Spleen (tissue), 11 donors: ENCODE measurements at regions not wholly inside any gene's neighbourhood (a gene's known extent, or its start where the extent isn't known, plus 50 kb on each side); places are given as distances from the start of the nearest gene placed in this dataset.

Experiments
- DNase-seq: peaks from one replicate; pipeline ENCODE4 v3.0.0-alpha.2; 2020
- H3K27ac ChIP-seq, 8 donors: fragments of 200-600 bp; sonication (generic) in 7 of 8; 1 replicate in 4 of 8; 2 replicates in 4 of 8; pipeline versions ENCODE4 v1.5.0 to v1.8.0; 2016 to 2021; ENCODE audit warnings: inconsistent platforms in 4 of 8, mild to moderate bottlenecking in 4 of 8, moderate library complexity in 1 of 8
- H3K27me3 ChIP-seq, 7 donors: fragments of 200-600 bp; sonication (generic) in 6 of 7; replicated peaks in 1 of 7; 1 replicate in 4 of 7; 2 replicates in 3 of 7; pipeline versions ENCODE4 v1.5.0 to v1.8.0; 2016 to 2021; ENCODE audit warnings: inconsistent platforms in 3 of 7, mild to moderate bottlenecking in 1 of 7
- H3K36me3 ChIP-seq, 6 donors: fragments of 200-600 bp; sonication (generic) in 5 of 6; 1 replicate in 4 of 6; 2 replicates in 2 of 6; pipeline versions ENCODE4 v1.5.0 to v1.8.0; 2016 to 2021; ENCODE audit warnings: inconsistent platforms in 2 of 6
- H3K4me1 ChIP-seq, 6 donors: fragments of 200-600 bp; sonication (generic) in 5 of 6; 1 replicate in 3 of 6; 2 replicates in 3 of 6; pipeline versions ENCODE4 v1.5.0 to v1.8.0; 2016 to 2021; ENCODE audit warnings: inconsistent platforms in 3 of 6
- H3K4me3 ChIP-seq, 8 donors: fragments of 200-600 bp; sonication (generic) in 7 of 8; 1 replicate in 4 of 8; 2 replicates in 4 of 8; pipeline versions ENCODE4 v1.5.0 to v1.8.0; 2016 to 2021; ENCODE audit warnings: inconsistent platforms in 4 of 8, mild to moderate bottlenecking in 4 of 8, moderate library complexity in 2 of 8
- H3K9me3 ChIP-seq, 8 donors: fragments of 200-600 bp; sonication (generic) in 7 of 8; 1 replicate in 4 of 8; 2 replicates in 4 of 8; pipeline versions ENCODE4 v1.5.0 to v1.8.0; 2016 to 2021; ENCODE audit warnings: inconsistent platforms in 4 of 8
- CTCF ChIP-seq, 11 experiments: fragments of 200-600 bp in 7 of 11; fragments of 450-650 bp in 4 of 11; sonication (generic) in 4 of 11; IDR thresholded peaks in 8 of 11; conservative IDR thresholded peaks in 3 of 11; 1 replicate in 7 of 11; 2 replicates in 4 of 11; pipeline versions ENCODE4 v1.4.0 to v1.8.0; 2016 to 2021; ENCODE audit warnings: antibody characterized with exemption in 11 of 11, inconsistent platforms in 4 of 11, mild to moderate bottlenecking in 1 of 11
- POLR2A ChIP-seq, 3 donors: fragments of 450-650 bp; IDR thresholded peaks; one replicate each; pipeline ENCODE4 v1.5.1; 2017; ENCODE audit warnings: antibody characterized with exemption in 3 of 3, mild to moderate bottlenecking in 1 of 3
- POLR2AphosphoS5 ChIP-seq, 3 donors: sonication (generic); formaldehyde crosslinking; IDR thresholded peaks; one replicate each; pipeline ENCODE4 v1.5.1; 2017; ENCODE audit warnings: antibody characterized with exemption in 3 of 3
- WGBS, 5 donors: extraction: QIAGEN DNeasy Blood & Tissue Kit in 3 of 5; methylation state at CpG; one replicate each; pipeline versions ENCODE4 v1.1.5 to v1.1.7; 2013 to 2018; 5-methylcytosine and 5-hydroxymethylcytosine counted together
- intact Hi-C: fragments of 100-400 bp; cut with DNase I; formaldehyde crosslinking; loops from one replicate; pipeline ENCODE4 v1.15.0; 2023; ENCODE audit warnings: low total_unique reads
- donor health status: healthy with polysubstance abuse.
- donor health status: DM: no; HTN: no; CAD: no; lungs with moderate emphysema.
- donor health status: DM: no; HTN: no; CAD: no.
- donor health status: Bipolar disorder and iron deficiency.
- donor health status: healthy.
- donor health status: DM: no; HTN: no; CAD: no.
- donor health status: DM: yes; HTN: yes; CAD: no.

GRCh38 chr15:96014939-96015338 lies 315.6 kb upstream of the NR2F2 start:
- Histone ChIP-seq H3K27me3 (no peaks in the 10 kb centered on the region), H3K27ac (no peak overlapping the region), H3K9me3 (no peaks in the 10 kb centered on the region), H3K36me3 (no peaks in the 10 kb centered on the region), H3K4me1 (no peaks in the 10 kb centered on the region), H3K4me3 (no peak overlapping the region)
- DNase-seq: no peak
- no peak for TF ChIP-seq POLR2AphosphoS5 (IDR thresholded peaks at IDR 0.05)
- TF ChIP-seq POLR2A (IDR thresholded peaks at IDR 0.05): no peak
- TF ChIP-seq CTCF (IDR thresholded peaks at IDR 0.05 in 8 of 11, conservative IDR thresholded peaks at IDR 0.05 in 3 of 11): no peak
- WGBS, 5 donors: 87 to 97% (median 88%) methylated on average over 2 of the region's 2 CpGs
- intact Hi-C loops: no loop called here

DNA sequence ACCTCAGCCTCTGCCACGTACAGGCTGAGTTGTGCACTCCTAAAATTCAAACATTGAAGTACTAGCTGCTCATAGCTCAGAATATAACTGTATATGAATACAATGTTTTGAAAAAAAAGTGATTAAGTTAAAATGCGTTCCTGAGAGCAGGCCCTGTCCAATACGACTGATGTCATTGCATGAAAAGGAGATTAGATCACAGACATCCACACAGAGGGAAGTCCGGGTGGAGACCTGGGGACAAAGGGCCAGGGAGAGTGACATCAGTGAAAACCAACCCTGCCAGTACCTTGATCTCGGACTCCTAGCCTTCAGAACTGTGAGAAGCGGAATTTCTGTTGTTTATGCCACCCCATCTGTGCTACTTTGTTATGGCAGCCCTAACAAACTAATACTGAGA lies 311.4 kb upstream of the NR2F2 start:
- no peak for DNase-seq
- H3K27me3 ChIP-seq: no peaks in the 10 kb centered on the region
- 64 to 87% (median 79%) methylated on average over 6 of the region's 6 CpGs for WGBS, 5 donors
- TF ChIP-seq POLR2A (IDR thresholded peaks at IDR 0.05) (no peak), CTCF (IDR thresholded peaks at IDR 0.05 in 8 of 11, conservative IDR thresholded peaks at IDR 0.05 in 3 of 11) (no peak), POLR2AphosphoS5 (IDR thresholded peaks at IDR 0.05) (no peak)
- intact Hi-C loops: no loop called here
- H3K4me3 ChIP-seq: no peak overlapping the region
- H3K9me3 ChIP-seq: peaks cover 0 to 10% (median 0%) of the 10 kb centered on the region in 8 donors
- no peaks in the 10 kb centered on the region for H3K36me3 ChIP-seq
- H3K27ac ChIP-seq: no peak overlapping the region
- no peaks in the 10 kb centered on the region for H3K4me1 ChIP-seq

GRCh38 chr15:96020133-96020532 lies 310.4 kb upstream of the NR2F2 start:
- no peaks in the 10 kb centered on the region for H3K36me3 ChIP-seq
- peaks cover 0 to 10% (median 0%) of the 10 kb centered on the region in 8 donors for H3K9me3 ChIP-seq
- no peak overlapping the region for H3K4me3 ChIP-seq
- no peak for DNase-seq
- no peaks in the 10 kb centered on the region for H3K4me1 ChIP-seq
- H3K27me3 ChIP-seq: no peaks in the 10 kb centered on the region
- intact Hi-C loops: no loop called here
- TF ChIP-seq POLR2AphosphoS5 (IDR thresholded peaks at IDR 0.05) (no peak), CTCF (IDR thresholded peaks at IDR 0.05 in 8 of 11, conservative IDR thresholded peaks at IDR 0.05 in 3 of 11) (no peak), POLR2A (IDR thresholded peaks at IDR 0.05) (no peak)
- H3K27ac ChIP-seq: no peak overlapping the region
- 80 to 94% (median 91%) methylated on average over 4 of the region's 4 CpGs for WGBS, 5 donors

- WGBS, 5 donors: 42 to 85% (median 64%) methylated on average over 3 of the region's 3 CpGs
These were observed 309.7 kb upstream of the NR2F2 start for GRCh38 chr15:96020797-96021196.

More at GRCh38 chr15:96020797-96021196, 309.7 kb upstream of the NR2F2 start:
- peaks cover 0 to 10% (median 0%) of the 10 kb centered on the region in 8 donors for H3K9me3 ChIP-seq
- DNase-seq: no peak
- TF ChIP-seq CTCF (IDR thresholded peaks at IDR 0.05 in 8 of 11, conservative IDR thresholded peaks at IDR 0.05 in 3 of 11) (no peak), POLR2A (IDR thresholded peaks at IDR 0.05) (no peak), POLR2AphosphoS5 (IDR thresholded peaks at IDR 0.05) (no peak)
- no peaks in the 10 kb centered on the region for H3K27me3 ChIP-seq
- H3K36me3 ChIP-seq: no peaks in the 10 kb centered on the region
- H3K4me1 ChIP-seq: no peaks in the 10 kb centered on the region
- H3K27ac ChIP-seq: no peak overlapping the region
- intact Hi-C loops: no loop called here
- H3K4me3 ChIP-seq: no peak overlapping the region
